ENCODE measurements at regions not wholly inside any gene's neighbourhood (a gene's known extent, or its start where the extent isn't known, plus 50 kb on each side); places are given as distances from the start of the nearest gene placed in this dataset.

DNA sequence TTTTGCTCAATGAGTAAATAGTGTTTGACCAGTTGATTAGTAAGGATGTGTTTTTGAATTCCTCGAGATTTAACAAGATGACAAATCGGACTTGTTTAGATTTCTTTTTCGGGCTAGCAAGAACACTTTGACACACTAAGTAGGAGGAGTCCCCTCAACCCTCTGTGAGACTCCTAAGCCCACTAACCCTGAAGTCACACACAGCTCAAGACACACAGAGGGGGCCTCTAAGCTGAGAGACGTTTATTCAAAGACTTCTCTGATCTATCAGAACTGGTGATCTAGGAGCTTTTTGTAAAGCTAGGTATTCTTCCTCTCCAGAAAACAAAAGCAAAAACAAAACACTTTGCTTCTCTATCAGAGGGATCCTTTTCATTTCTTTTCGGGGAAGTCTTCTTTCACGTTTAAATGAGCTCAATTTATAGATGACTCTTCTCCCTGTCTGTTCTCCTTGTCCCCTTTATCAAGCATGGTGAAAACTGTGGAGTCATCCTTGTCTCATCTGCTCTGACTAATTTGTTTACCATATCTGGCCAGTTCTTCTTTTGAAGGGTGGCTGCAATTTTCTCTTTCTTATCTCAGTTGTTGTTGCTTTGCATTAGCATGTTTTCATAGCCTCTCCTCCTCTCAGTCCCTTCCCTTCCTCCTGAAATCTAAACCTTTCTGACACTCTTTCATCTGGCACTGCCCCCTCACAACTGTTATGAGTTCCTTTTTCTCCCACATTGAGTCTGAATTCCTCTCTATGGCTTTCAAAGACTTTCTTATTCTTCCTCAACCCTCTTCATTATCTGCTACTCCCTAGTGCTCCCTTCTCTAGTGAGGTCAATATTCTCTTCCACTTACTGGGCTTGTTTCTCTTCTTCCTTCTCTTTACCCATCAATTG lies 68.5 kb upstream of the RAI14 start:
- no peak for DNase-seq (ENCODE audit: low spot score)

DNA sequence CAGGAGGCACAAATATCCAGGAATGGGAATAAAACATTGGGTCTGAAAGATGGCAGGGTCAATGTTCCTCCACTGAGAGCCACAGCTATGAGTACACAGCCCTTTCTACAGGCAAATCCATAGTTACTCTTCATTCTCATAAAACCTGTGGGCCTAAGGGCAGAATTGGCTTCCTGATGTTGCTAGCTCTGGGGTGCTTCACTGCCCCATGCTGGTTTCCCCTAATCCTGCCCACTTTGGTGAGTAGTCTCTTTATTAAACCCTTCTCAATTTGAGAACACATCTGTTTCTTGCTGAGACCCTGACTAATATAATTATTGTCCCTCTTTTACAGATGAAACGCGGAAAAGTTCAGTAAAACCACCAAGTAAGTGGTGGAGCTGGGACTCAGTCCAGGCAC lies 66.3 kb upstream of the RAI14 start:
- no peak for DNase-seq (ENCODE audit: low spot score)

GRCh38 chr5:34591723-34592122 lies 64.4 kb upstream of the RAI14 start:
- no peak for DNase-seq (ENCODE audit: low spot score)

DNA sequence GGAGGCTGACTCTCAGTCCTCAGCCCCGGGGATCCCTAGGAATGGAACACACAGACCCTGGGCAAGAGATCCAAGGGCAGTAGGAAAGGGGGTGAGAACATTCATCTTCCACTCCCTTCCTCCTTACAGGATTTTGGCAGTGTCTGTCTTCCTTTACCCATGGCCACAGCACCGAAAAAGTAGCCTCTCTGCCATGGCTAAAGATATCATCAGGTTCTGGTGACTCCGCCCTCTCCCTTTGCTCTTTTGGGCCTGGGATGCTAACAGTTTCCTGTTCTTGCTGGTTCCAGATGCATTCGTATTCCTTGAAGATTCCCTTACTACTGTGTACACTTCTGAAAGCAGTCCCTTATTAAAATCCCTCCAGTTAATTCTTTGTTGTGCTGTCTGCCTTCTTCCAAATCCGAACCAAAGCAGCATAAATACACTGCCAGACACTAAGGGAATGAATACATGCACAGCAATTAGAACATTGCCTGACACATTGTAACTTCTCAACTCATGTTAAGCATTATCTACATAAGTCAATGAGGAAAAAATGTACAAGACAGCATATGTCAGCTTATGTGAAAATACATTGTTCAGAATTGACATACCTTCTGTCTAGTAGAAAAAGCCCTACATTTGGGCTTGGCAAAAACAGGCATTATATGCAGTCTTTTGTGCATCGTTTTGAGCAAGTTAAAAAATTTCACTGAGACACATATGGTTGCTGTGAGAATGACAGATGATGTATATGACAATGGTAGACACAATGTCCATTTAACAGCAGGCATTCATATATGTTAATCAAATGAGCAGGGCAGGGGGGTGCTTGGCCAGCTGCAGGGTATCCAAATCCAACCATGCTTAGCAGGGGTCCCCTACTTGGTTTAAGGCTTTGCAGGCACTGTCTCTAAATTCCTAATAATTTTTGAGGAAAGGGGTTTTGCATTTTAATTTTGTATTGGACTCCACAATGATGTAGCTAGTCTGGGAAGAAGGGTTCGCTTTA lies 58.8 kb upstream of the RAI14 start:
- DNase-seq (ENCODE audit: low spot score): no peak

DNA sequence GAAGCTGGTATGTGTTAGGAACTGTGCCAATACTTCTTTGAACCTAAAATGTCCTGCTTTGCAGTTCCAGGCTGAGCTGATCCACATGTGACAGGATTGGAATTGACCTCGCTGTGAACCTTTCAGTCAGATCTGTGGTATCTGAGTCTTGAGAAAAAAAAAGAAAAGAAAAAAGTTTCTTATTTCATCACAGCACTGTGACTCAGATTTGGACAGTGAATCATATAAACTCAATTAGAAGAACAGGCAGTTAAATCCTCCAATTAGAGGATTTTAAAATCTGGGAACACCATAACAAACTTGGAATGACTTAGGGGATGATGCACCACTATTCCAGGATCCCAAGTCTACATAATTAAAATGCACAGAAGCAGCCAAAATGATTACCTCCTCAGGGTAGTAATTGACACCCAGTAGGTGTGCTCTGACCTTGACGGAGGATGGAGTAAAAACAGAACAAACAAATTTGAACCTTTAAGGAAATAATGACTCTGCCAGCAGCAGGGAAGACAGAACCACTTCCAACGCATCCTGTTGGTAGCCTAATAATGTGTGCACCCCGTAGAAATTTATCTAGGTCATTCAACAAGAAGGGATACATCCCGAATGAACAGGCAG lies 57.8 kb upstream of the RAI14 start:
- peak; percentile 55 for DNase-seq (ENCODE audit: low spot score)

DNA sequence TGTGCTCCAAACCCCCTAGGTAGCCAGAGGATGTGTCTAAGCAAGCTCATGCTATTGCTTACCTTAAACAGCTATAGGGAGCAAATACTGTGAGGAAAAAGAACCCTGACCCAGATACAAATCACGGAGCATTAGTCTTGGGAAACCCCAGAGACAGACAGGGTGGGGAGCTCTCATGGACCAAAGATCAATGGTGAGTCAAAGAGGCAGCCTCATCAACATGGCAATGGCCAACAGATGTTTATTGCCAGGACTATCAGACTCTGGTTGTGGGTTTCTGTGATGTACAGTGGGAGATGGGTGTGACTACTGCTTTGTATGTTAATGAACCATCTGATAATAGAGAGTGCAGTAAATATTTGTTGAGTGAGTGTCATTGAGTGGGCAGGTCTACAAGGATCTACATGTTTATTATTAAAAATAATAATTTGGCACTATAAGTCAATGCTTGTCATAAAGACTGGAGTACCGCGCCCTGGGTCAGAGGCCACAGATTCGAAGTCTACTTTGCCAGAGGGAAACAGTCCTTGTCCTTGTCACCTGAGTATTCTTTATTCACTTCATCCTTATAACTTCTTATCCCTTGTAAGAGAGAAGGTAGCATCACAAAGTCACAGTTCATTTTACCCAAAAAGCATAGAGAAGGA lies 56.5 kb upstream of the RAI14 start:
- no peak for DNase-seq (ENCODE audit: low spot score)

GRCh38 chr5:34600118-34600493 lies 56.0 kb upstream of the RAI14 start:
- no peak for DNase-seq (ENCODE audit: low spot score)

DNA sequence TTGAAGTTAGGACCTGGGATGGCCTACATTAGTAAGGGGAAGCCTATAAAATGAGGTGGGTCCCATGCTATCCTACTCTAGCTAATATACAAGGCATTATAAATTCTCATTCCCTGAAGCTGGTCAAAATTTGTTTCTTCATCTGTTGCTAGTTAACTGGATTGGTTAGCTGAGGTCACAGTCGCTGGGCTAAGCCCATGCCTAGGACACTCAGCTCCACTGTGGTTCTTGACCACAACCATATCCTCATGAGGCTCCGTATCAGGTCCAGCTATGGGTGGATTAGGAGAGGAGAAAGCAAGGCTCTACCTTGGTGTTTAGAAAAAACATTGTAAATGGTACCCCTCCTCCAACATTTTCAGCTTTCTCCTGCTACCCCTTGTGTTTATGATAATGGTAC lies 52.8 kb upstream of the RAI14 start:
- no peak for DNase-seq (ENCODE audit: low spot score)

- no peak for DNase-seq (ENCODE audit: low spot score)
Observed at GRCh38 chr5:34604119-34604675, 51.9 kb upstream of the RAI14 start.

DNA sequence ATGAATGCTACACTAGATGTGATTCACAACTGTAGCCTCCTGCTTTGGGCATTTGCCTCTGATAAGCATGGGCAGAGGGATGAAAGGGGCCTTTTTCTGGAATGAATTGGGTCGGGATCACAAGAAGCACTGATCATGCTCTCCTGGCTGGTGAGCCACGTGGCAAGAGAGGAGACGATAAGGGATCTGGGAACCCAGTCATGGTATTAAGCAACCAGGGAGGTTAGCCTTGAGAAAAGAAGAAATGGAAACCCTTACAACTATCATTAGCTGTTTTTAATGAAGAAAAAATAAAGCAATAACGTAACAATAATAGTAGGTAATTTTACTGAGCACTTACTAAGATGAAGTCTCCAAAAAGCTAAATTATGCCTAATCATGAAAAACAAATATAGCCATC lies 50.0 kb upstream of the RAI14 start:
- no peak for DNase-seq (ENCODE audit: low spot score)

Data from ureter (tissue), 1 donor.